Tibial artery (tissue), 4 donors: ENCODE measurements at regions not wholly inside any gene's neighbourhood (a gene's known extent, or its start where the extent isn't known, plus 50 kb on each side); places are given as distances from the start of the nearest gene placed in this dataset.

Source experiments
- DNase-seq, 2 donors: peaks; one replicate each; pipeline ENCODE4 v3.0.0-alpha.2; 2019
- H3K27ac ChIP-seq, 2 donors: fragments of 200-600 bp; sonication (generic) in 1 of 2; 1 replicate in 1 of 2; 2 replicates in 1 of 2; pipeline ENCODE4 v1.5.1; 2018 to 2019; ENCODE audit warnings: mild to moderate bottlenecking in 1 of 2
- H3K27me3 ChIP-seq, 2 donors: fragments of 200-600 bp; sonication (generic) in 1 of 2; one replicate each; pipeline versions ENCODE4 v1.5.1 to v1.6.0; 2016 to 2019
- H3K36me3 ChIP-seq, 3 donors: fragments of 200-600 bp; sonication (generic) in 2 of 3; one replicate each; pipeline ENCODE4 v1.5.1; 2016 to 2019; ENCODE audit warnings: mild to moderate bottlenecking in 2 of 3
- H3K4me1 ChIP-seq, 4 donors: fragments of 200-600 bp; sonication (generic) in 2 of 4; 1 replicate in 3 of 4; 2 replicates in 1 of 4; pipeline ENCODE4 v1.5.1; 2016 to 2019
- H3K4me3 ChIP-seq, 2 donors: fragments of 200-600 bp; sonication (generic) in 1 of 2; 1 replicate in 1 of 2; 2 replicates in 1 of 2; pipeline ENCODE4 v1.5.1; 2018 to 2019; ENCODE audit warnings: mild to moderate bottlenecking in 2 of 2
- H3K9me3 ChIP-seq, 3 donors: fragments of 200-600 bp; sonication (generic) in 1 of 3; one replicate each; pipeline ENCODE4 v1.5.1; 2016 to 2019
- CTCF ChIP-seq, 2 experiments: fragments of 200-600 bp in 1 of 2; fragments of 450-650 bp in 1 of 2; IDR thresholded peaks; one replicate each; pipeline ENCODE4 v1.5.1; 2017 to 2019; ENCODE audit warnings: antibody characterized with exemption in 2 of 2, mild to moderate bottlenecking in 1 of 2, moderate library complexity in 1 of 2
- intact Hi-C: fragments of 100-400 bp; cut with DNase I; formaldehyde crosslinking; loops from one replicate; pipeline ENCODE4 v1.15.0; 2023; ENCODE audit warnings: low total_unique reads

- intact Hi-C loops: no loop called here
- Histone ChIP-seq H3K27me3 (peaks cover 0 to 22% of the 10 kb centered on the region in 2 donors), H3K36me3 (no peaks in the 10 kb centered on the region), H3K4me1 (peaks cover 0 to 73% (median 56%) of the 10 kb centered on the region in 4 donors), H3K4me3 (peak overlapping the region; percentile 45 to 55), H3K9me3 (no peaks in the 10 kb centered on the region), H3K27ac (peak overlapping the region; percentile 88 to 89)
- peak in 1 of 2 donors; percentile 63 for DNase-seq
- no peak for TF ChIP-seq CTCF (IDR thresholded peaks at IDR 0.05)
These were observed 60.1 kb upstream of the ADRA2C start for GRCh38 chr4:3706111-3706511.

- intact Hi-C loops: no loop called here
- peak overlapping the region in 1 of 2 donors; percentile 55 for H3K4me3 ChIP-seq
- no peak for TF ChIP-seq CTCF (IDR thresholded peaks at IDR 0.05)
- peaks cover 0 to 22% of the 10 kb centered on the region in 2 donors for H3K27me3 ChIP-seq
- no peak overlapping the region for H3K27ac ChIP-seq
- no peaks in the 10 kb centered on the region for H3K36me3 ChIP-seq
- peaks cover 0 to 71% (median 51%) of the 10 kb centered on the region in 4 donors for H3K4me1 ChIP-seq
- DNase-seq: peak in 1 of 2 donors; percentile 62
- H3K9me3 ChIP-seq: no peaks in the 10 kb centered on the region
These were observed 60.8 kb upstream of the ADRA2C start for GRCh38 chr4:3705236-3705987.

- Histone ChIP-seq H3K27ac (no peak overlapping the region), H3K27me3 (peaks cover 0 to 24% of the 10 kb centered on the region in 2 donors), H3K9me3 (no peaks in the 10 kb centered on the region), H3K36me3 (no peaks in the 10 kb centered on the region), H3K4me1 (peaks cover 0 to 64% (median 44%) of the 10 kb centered on the region in 4 donors), H3K4me3 (no peak overlapping the region)
- peak in 1 of 2 donors; percentile 46 for DNase-seq
- TF ChIP-seq CTCF (IDR thresholded peaks at IDR 0.05): no peak
- intact Hi-C loops: loop anchor here (5.0 kb wide), 1 partner anchor 42 kb away; no protein-coding TSS in a partner anchor
These were observed 61.5 kb upstream of the ADRA2C start for GRCh38 chr4:3704669-3705068.

- H3K9me3 ChIP-seq: no peaks in the 10 kb centered on the region
- peaks cover 0 to 24% of the 10 kb centered on the region in 2 donors for H3K27me3 ChIP-seq
- DNase-seq: peak in 1 of 2 donors; percentile 54
- intact Hi-C loops: loop anchor here (5.0 kb wide), 1 partner anchor 42 kb away; no protein-coding TSS in a partner anchor
- no peak for TF ChIP-seq CTCF (IDR thresholded peaks at IDR 0.05)
- no peak overlapping the region for H3K4me3 ChIP-seq
- H3K36me3 ChIP-seq: no peaks in the 10 kb centered on the region
- H3K4me1 ChIP-seq: peaks cover 0 to 56% (median 40%) of the 10 kb centered on the region in 4 donors
- H3K27ac ChIP-seq: no peak overlapping the region
These were observed 62.3 kb upstream of the ADRA2C start for GRCh38 chr4:3703677-3704521.

- peak in 1 of 2 donors; percentile 62 for DNase-seq
- intact Hi-C loops: loop anchor here (5.0 kb wide), 1 partner anchor 41 kb away; no protein-coding TSS in a partner anchor
These were observed 62.9 kb upstream of the ADRA2C start for GRCh38 chr4:3703343-3703676.

More at GRCh38 chr4:3703343-3703676, 62.9 kb upstream of the ADRA2C start:
- no peak overlapping the region for H3K4me3 ChIP-seq
- H3K27ac ChIP-seq: no peak overlapping the region
- H3K4me1 ChIP-seq: peaks cover 0 to 50% (median 35%) of the 10 kb centered on the region in 4 donors
- peaks cover 0 to 24% of the 10 kb centered on the region in 2 donors for H3K27me3 ChIP-seq
- H3K36me3 ChIP-seq: no peaks in the 10 kb centered on the region
- H3K9me3 ChIP-seq: no peaks in the 10 kb centered on the region
- no peak for TF ChIP-seq CTCF (IDR thresholded peaks at IDR 0.05)
